Kidney epithelial cell (primary cell): ENCODE measurements at regions not wholly inside any gene's neighbourhood (a gene's known extent, or its start where the extent isn't known, plus 50 kb on each side); places are given as distances from the start of the nearest gene placed in this dataset.

ENCODE experiments used
- DNase-seq: peaks from one replicate; pipeline ENCODE4 v3.0.0-alpha.2; 2010; ENCODE audit warnings: low read depth
- H3K27me3 ChIP-seq: 2 replicates; pipeline ENCODE4 v1.6.0; 2011; ENCODE audit warnings: low read length; ENCODE audit not compliant: control insufficient read depth, insufficient read depth
- H3K36me3 ChIP-seq: 2 replicates; pipeline ENCODE4 v1.5.1; 2011; ENCODE audit warnings: low read length; ENCODE audit not compliant: control insufficient read depth, insufficient read depth
- H3K4me3 ChIP-seq: 2 replicates; pipeline ENCODE4 v1.5.1; 2011; ENCODE audit warnings: low read depth, mild to moderate bottlenecking, control low read depth, low read length
- CTCF ChIP-seq: IDR thresholded peaks from 2 replicates; pipeline ENCODE4 v1.5.1; 2011; ENCODE audit warnings: mild to moderate bottlenecking, moderate library complexity, low read length, control low read depth, inconsistent platforms; ENCODE audit not compliant: insufficient read depth, poor library complexity, severe bottlenecking

GRCh38 chr5:2382776-2383697 lies 368.4 kb downstream of the IRX2 start:
- no peak overlapping the region for H3K4me3 ChIP-seq
- no peaks in the 10 kb centered on the region for H3K36me3 ChIP-seq
- DNase-seq = no peak
- TF ChIP-seq CTCF = no peak
- peaks cover 3% of the 10 kb centered on the region for H3K27me3 ChIP-seq

- Histone ChIP-seq H3K36me3 (no peaks in the 10 kb centered on the region), H3K27me3 (no peaks in the 10 kb centered on the region), H3K4me3 (no peak overlapping the region)
- TF ChIP-seq CTCF = no peak
- no peak for DNase-seq
Measured at GRCh38 chr5:2381861-2382260, 369.6 kb downstream of the IRX2 start.

GRCh38 chr5:2381070-2381469 lies 370.4 kb downstream of the IRX2 start:
- TF ChIP-seq CTCF = no peak
- no peak for DNase-seq
- no peaks in the 10 kb centered on the region for H3K27me3 ChIP-seq

GRCh38 chr5:2378976-2379375 lies 372.5 kb downstream of the IRX2 start:
- Histone ChIP-seq H3K4me3 (no peak overlapping the region), H3K27me3 (no peaks in the 10 kb centered on the region), H3K36me3 (no peaks in the 10 kb centered on the region)
- TF ChIP-seq CTCF = no peak
- DNase-seq = no peak

More at GRCh38 chr5:2381070-2381469, 370.4 kb downstream of the IRX2 start:
- H3K4me3 ChIP-seq = no peak overlapping the region
- H3K36me3 ChIP-seq = no peaks in the 10 kb centered on the region

GRCh38 chr5:2378108-2378507 lies 373.4 kb downstream of the IRX2 start:
- TF ChIP-seq CTCF = no peak
- Histone ChIP-seq H3K27me3 (no peaks in the 10 kb centered on the region), H3K36me3 (no peaks in the 10 kb centered on the region), H3K4me3 (no peak overlapping the region)
- DNase-seq = no peak

GRCh38 chr5:2376486-2376885 lies 375.0 kb downstream of the IRX2 start:
- no peak for TF ChIP-seq CTCF
- H3K36me3 ChIP-seq = no peaks in the 10 kb centered on the region
- H3K27me3 ChIP-seq = no peaks in the 10 kb centered on the region
- H3K4me3 ChIP-seq = no peak overlapping the region
- no peak for DNase-seq
